GM12891 (cell line): ENCODE measurements at regions not wholly inside any gene's neighbourhood (a gene's known extent, or its start where the extent isn't known, plus 50 kb on each side); places are given as distances from the start of the nearest gene placed in this dataset.

Experiments
- PAX5 ChIP-seq: IDR thresholded peaks from 2 replicates; pipeline ENCODE4 v1.6.1; 2011; ENCODE audit warnings: low read length, moderate library complexity, mild to moderate bottlenecking; ENCODE audit not compliant: insufficient read depth, severe bottlenecking
- POLR2A ChIP-seq: IDR thresholded peaks from 2 replicates; pipeline ENCODE4 v1.6.1; 2011; ENCODE audit warnings: low read depth, low read length, control low read depth
- POLR2AphosphoS5 ChIP-seq: IDR thresholded peaks from 2 replicates; pipeline ENCODE4 v1.6.1; 2011; ENCODE audit warnings: low read depth, low read length, control low read depth

- TF ChIP-seq POLR2AphosphoS5 (no peak), PAX5 (no peak), POLR2A (no peak)
Measured at GRCh38 chr18:25827961-25828561, 262.4 kb downstream of the SS18 start.
